Small intestine (tissue), 7 donors: ENCODE measurements at regions not wholly inside any gene's neighbourhood (a gene's known extent, or its start where the extent isn't known, plus 50 kb on each side); places are given as distances from the start of the nearest gene placed in this dataset.
"Not testable (repeated sequence)": the region's sequence is repeated elsewhere in the genome, so short reads cannot be mapped to it uniquely, and the experiment has no call there.

ENCODE experiments used
- DNase-seq, 2 donors: peaks; one replicate each; pipeline versions ENCODE4 v3.0.0 to v3.0.0-alpha.2; 2013
- FAIRE-seq: peaks from 2 replicates; lab custom pipeline; 2012; peaks lifted over from hg19 to GRCh38; lab: Jason Lieb, UNC
- H3K27ac ChIP-seq, 3 donors: one replicate each; pipeline ENCODE4 v1.5.1; 2013; ENCODE audit warnings: low read length in 2 of 3, mild to moderate bottlenecking in 2 of 3, control low read depth in 1 of 3, inconsistent platforms in 1 of 3, low read depth in 1 of 3, moderate library complexity in 1 of 3
- H3K27me3 ChIP-seq, 3 donors: one replicate each; pipeline ENCODE4 v1.6.1; 2013; ENCODE audit warnings: low read length in 3 of 3, inconsistent platforms in 1 of 3; ENCODE audit not compliant: control insufficient read depth in 3 of 3, insufficient read depth in 3 of 3
- H3K36me3 ChIP-seq, 3 donors: one replicate each; pipeline ENCODE4 v1.6.1; 2013; ENCODE audit warnings: low read length in 3 of 3, inconsistent platforms in 1 of 3, low read depth in 1 of 3, mild to moderate bottlenecking in 1 of 3, moderate library complexity in 1 of 3; ENCODE audit not compliant: control insufficient read depth in 3 of 3, insufficient read depth in 2 of 3
- H3K4me1 ChIP-seq, 3 donors: one replicate each; pipeline ENCODE4 v1.6.1; 2013; ENCODE audit warnings: low read length in 2 of 3, inconsistent platforms in 1 of 3, low read depth in 1 of 3, mild to moderate bottlenecking in 1 of 3, moderate library complexity in 1 of 3; ENCODE audit not compliant: control insufficient read depth in 3 of 3, insufficient read depth in 2 of 3
- H3K4me3 ChIP-seq, 3 donors: one replicate each; pipeline ENCODE4 v1.5.1; 2013; ENCODE audit warnings: low read length in 3 of 3, control low read depth in 1 of 3, inconsistent platforms in 1 of 3, low read depth in 1 of 3, mild to moderate bottlenecking in 1 of 3, moderate library complexity in 1 of 3
- H3K9me3 ChIP-seq, 2 donors: one replicate each; pipeline ENCODE4 v1.6.1; 2013; ENCODE audit warnings: low read depth in 1 of 2, low read length in 1 of 2; ENCODE audit not compliant: control insufficient read depth in 2 of 2, insufficient read depth in 1 of 2
- WGBS, 3 donors: extraction: QIAGEN DNeasy Blood & Tissue Kit; methylation state at CpG; one replicate each; pipeline ENCODE4 v1.1.7; 2013; 5-methylcytosine and 5-hydroxymethylcytosine counted together
- donor health status: healthy with polysubstance abuse.
- donor health status: control.
- donor health status: control.
- donor health status: Bipolar disorder and iron deficiency.
- donor health status: healthy.

DNA sequence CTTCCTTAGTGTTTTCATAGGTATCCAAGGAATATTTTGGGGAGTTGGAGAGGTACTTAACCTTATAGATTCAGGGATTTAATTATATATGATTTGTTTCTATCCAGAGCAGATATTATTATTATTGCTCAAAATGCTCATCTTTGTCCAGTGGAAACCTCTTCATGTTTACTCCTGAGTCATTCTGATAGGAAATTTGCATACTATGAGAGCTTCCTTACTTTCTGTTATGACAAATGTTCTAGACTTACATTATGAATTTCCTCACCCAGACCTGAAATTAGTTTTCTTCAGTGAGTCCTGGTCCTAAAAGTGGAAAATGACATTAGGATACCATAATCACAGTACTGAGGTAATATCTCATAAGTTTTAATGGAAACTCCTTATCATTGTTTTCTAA lies 57.5 kb upstream of the PLPPR5 start:
- H3K36me3 ChIP-seq = no peaks in the 10 kb centered on the region
- H3K9me3 ChIP-seq = no peaks in the 10 kb centered on the region
- DNase-seq (no peak), FAIRE-seq (no peak)
- no peak overlapping the region for H3K27ac ChIP-seq
- no peak overlapping the region for H3K4me3 ChIP-seq
- no peaks in the 10 kb centered on the region for H3K4me1 ChIP-seq
- no peaks in the 10 kb centered on the region for H3K27me3 ChIP-seq

DNA sequence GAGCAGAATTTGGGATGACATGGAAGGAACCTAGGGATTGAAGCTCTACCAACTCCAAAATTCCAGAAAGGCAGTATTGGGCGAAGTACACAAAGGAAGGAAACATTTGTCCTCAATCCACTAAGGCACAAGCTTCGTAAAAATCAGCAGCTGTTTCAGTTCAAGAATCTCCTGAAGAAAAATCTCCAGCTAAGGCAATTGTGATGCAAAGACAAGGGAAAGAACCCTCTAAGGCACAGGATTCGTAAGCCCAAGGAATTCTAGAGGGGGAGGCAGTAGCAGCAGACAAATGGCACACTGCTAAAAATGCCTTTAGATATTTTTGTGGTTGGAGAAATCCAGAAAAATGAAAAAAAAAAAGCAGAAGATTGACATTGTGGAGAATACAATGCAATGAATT lies 64.5 kb upstream of the PLPPR5 start:
- Histone ChIP-seq H3K9me3 (no peaks in the 10 kb centered on the region), H3K36me3 (no peaks in the 10 kb centered on the region), H3K27me3 (no peaks in the 10 kb centered on the region), H3K4me1 (no peaks in the 10 kb centered on the region), H3K4me3 (no peak overlapping the region), H3K27ac (no peak overlapping the region)
- WGBS, 3 donors = 57 to 72% (median 59%) methylated on average over 3 of the region's 3 CpGs
- DNase-seq (no peak), FAIRE-seq (no peak)

GRCh38 chr1:99078529-99078928 lies 73.9 kb upstream of the PLPPR5 start:
- DNase-seq, FAIRE-seq, H3K4me1 ChIP-seq, H3K27ac ChIP-seq, H3K36me3 ChIP-seq, H3K27me3 ChIP-seq, H3K9me3 ChIP-seq, H3K4me3 ChIP-seq: not testable (repeated sequence)
- 94 to 97% (median 96%) methylated on average over 27 to 31 of the region's 31 CpGs for WGBS, 3 donors

DNA sequence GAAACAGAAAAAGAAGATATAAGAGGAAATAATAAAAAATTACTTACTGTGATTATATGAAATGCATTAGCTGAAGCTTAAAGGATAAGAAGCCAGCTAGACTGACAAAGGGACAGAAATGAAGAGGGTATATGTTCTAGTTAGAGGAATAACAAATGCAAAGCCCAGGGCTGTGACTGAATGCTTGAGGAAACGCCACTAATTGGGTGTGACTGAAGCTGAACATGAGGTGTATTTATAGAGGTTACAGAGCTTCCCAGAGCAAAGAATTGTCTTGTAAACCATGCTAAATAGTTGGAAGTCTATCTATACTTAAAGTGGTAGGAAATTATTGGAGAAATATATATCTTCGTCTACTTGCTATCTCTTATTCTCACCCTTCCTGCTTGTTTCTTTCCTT lies 77.7 kb upstream of the PLPPR5 start:
- 60 to 74% (median 62%) methylated on average over 2 of the region's 2 CpGs for WGBS, 3 donors
- Histone ChIP-seq H3K27me3 (no peaks in the 10 kb centered on the region), H3K4me3 (no peak overlapping the region), H3K27ac (no peak overlapping the region), H3K4me1 (no peaks in the 10 kb centered on the region), H3K9me3 (no peaks in the 10 kb centered on the region), H3K36me3 (no peaks in the 10 kb centered on the region)
- FAIRE-seq = no peak
- DNase-seq = no peak

DNA sequence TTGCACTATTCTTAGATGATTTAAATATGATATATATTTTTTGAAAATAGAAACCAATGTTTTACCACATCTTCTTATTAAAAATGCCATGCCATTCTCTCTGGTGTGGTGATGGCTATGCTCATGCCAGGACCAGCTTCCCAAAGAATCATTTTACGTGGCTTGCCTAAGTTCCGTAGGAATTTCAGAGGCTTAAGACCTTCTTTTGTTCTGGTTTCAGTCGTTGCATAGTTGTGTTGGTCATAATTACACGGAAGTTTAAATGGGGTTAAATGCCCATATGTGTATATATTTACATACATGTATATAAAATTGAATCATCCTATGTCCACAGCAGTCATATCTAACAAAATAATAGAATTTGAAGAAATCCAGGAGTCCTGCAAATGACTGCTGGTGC lies 78.7 kb upstream of the PLPPR5 start:
- FAIRE-seq (no peak), DNase-seq (no peak)
- WGBS, 3 donors = 66 to 74% (median 68%) methylated on average over 4 of the region's 4 CpGs
- Histone ChIP-seq H3K4me3 (no peak overlapping the region), H3K9me3 (no peaks in the 10 kb centered on the region), H3K27ac (no peak overlapping the region), H3K36me3 (no peaks in the 10 kb centered on the region), H3K27me3 (no peaks in the 10 kb centered on the region), H3K4me1 (no peaks in the 10 kb centered on the region)

DNA sequence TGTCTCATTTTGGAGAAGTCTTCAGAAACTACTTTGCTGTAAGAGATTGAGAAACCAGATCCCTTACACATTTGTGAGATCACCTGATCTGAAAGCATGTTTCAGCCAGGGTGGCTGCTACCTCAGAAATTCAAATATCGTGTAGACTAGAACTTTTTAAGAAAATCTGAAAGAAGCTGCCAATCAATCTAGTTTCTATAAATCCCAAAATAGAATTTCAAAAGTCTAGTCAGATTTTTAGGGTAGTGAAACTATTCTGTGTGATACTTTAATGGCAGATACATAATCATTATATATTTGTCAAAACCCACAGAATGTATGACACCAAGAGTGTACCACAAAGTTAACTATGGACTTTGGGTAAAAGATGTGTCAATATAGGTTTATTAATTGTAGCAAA lies 79.9 kb upstream of the PLPPR5 start:
- FAIRE-seq (no peak), DNase-seq (no peak)
- Histone ChIP-seq H3K4me1 (no peaks in the 10 kb centered on the region), H3K27ac (no peak overlapping the region), H3K36me3 (no peaks in the 10 kb centered on the region), H3K4me3 (no peak overlapping the region), H3K9me3 (no peaks in the 10 kb centered on the region), H3K27me3 (no peaks in the 10 kb centered on the region)
- WGBS, 3 donors = 56 to 85% (median 85%) methylated on average over 1 of the region's 1 CpG

DNA sequence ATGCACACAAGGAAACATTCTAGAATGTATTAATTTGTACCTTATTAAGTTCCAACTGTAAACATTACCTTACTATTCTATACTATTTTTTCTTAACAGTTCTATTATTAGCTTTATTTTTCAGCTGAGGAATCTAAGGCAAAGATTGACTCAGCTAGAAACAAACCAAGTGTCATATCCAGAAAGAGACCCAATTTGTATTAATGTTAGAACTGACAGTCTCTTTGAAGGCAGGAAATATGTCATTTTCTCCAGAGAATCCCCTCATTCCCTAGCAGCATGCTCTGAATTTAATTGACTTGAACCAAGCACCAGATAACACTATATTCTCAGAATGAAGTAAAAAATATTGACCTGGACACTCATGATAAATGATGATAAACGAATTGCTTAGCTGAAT lies 81.4 kb upstream of the PLPPR5 start:
- whole genome bisulfite sequencing, 3 donors = 38 to 55% (median 39%) methylated on average over 1 of the region's 1 CpG
- FAIRE-seq = no peak
- no peak for DNase-seq
- Histone ChIP-seq H3K27me3 (no peaks in the 10 kb centered on the region), H3K9me3 (no peaks in the 10 kb centered on the region), H3K27ac (no peak overlapping the region), H3K4me3 (no peak overlapping the region), H3K4me1 (no peaks in the 10 kb centered on the region), H3K36me3 (no peaks in the 10 kb centered on the region)

GRCh38 chr1:99098589-99098988 lies 93.9 kb upstream of the PLPPR5 start:
- Histone ChIP-seq H3K27me3 (no peaks in the 10 kb centered on the region), H3K4me1 (no peaks in the 10 kb centered on the region), H3K4me3 (no peak overlapping the region), H3K36me3 (no peaks in the 10 kb centered on the region), H3K27ac (no peak overlapping the region), H3K9me3 (no peaks in the 10 kb centered on the region)
- FAIRE-seq (no peak), DNase-seq (no peak)
- WGBS, 3 donors = 72 to 88% (median 82%) methylated on average over 1 of the region's 1 CpG

DNA sequence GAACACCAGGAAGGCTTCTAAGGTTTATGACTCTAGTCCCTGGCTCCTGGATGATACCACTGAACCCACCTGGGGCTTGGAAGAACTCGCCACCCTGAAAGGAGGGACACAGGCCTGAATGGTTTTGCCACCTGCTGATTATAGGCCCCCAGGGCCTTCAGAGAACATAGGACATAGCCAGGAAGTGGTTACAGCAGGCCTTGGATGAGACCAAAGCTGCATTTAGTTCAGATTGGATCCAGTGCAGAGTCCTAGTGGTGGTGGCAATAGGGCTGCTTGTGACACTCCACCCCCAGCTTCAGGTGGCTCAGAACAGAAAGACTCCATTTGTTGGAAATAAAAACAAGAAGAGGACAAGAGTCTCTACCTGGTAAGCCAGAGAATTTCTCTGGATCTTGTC lies 101.6 kb upstream of the PLPPR5 start:
- FAIRE-seq = no peak
- no peaks in the 10 kb centered on the region for H3K36me3 ChIP-seq
- WGBS, 3 donors = 71 to 88% (median 76%) methylated on average over 1 of the region's 1 CpG
- H3K4me1 ChIP-seq = no peaks in the 10 kb centered on the region
- H3K27me3 ChIP-seq = no peaks in the 10 kb centered on the region
- no peaks in the 10 kb centered on the region for H3K9me3 ChIP-seq
- no peak for DNase-seq
- H3K4me3 ChIP-seq = no peak overlapping the region
- no peak overlapping the region for H3K27ac ChIP-seq
